ENCODE measurements at regions not wholly inside any gene's neighbourhood (a gene's known extent, or its start where the extent isn't known, plus 50 kb on each side); places are given as distances from the start of the nearest gene placed in this dataset.

DNA sequence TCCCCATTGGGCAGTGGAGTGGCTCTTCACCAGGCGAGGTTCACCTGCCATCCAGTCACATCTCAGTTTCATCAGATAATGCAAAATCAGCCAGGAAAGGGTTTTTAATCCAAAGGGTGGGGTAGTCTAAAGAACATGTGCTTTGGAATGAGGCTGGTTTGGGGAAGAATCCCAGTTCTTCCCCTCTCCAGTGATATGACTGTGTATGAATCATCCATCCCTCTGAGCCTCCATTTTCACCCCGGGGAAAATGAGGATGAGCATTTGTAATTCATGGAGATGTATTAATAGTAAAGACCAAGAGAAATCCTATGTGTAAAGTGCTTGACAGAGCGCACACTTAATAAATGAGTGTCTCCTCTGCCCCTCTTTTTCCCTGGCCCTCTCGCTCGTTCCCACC, 215.1 kb upstream of the FGGY start:
- DNase-seq (ENCODE audit: low read depth in 3 of 3): no peak

DNA sequence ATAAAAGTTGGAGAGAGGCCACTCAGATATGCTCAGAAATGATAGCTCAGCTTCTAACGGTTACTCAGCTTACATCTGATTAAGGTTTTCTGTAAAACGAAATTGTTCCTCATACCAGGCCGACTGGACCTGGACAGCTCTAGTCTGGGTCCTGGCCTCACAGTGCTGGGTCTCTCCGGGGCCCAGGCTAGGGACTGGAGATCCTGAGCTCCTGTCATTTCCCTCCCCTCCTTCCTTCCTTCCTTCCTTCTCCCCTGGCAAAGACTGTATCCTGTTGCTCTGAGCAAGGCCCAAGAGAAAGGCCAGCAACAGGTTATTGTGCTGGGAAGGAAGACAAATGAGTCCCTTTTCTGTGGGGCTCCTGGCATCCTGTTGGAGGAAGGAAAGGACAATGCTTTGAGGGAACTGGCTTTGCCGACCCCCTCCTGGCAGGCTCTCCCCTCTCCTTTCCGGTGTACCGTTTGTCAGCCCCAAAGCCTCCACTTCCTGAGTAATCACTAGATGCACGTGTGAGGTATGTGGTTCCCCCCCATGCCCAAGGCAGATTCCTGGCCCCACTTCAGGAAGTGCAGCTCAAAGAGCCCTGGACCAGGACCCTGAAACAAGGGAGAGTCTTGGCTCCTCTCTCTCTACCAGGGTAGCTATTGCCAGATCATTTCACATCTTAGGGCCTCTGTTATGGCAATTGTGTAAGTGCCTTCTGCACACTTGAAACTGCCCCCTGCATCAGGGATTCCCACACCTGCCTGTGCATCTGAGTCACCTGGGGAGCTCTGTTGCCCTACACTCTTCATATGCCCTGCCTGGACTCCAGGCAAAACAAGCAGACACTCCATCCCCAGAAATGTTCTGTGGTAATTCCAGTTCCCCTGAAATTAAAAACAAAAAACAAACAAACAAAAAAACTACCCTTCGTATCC, 212.7 kb upstream of the FGGY start:
- no peak for DNase-seq (ENCODE audit: low read depth in 3 of 3)

DNA sequence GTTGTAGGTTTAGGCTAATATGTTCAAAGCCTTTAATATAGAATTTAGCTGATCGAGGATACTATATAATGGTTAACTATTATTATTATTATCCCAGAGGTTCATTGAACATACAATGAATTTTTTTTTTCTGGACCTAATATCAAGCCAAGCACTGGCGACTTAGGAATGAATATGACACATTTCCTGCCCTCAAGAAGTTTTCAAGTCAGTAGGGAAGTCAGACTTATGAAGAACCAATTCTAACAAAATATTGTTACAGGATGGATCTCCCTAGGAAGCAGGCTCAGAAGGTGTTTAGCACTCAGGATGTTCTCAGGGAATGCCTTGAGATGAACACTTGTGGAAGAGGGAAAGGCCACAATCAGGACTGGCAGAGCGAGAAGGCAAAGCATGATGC, 211.8 kb upstream of the FGGY start:
- no peak for DNase-seq (ENCODE audit: low read depth in 3 of 3)

GRCh38 chr1:59089036-59089798, 207.7 kb upstream of the FGGY start:
- no peak for DNase-seq (ENCODE audit: low read depth in 3 of 3)

DNA sequence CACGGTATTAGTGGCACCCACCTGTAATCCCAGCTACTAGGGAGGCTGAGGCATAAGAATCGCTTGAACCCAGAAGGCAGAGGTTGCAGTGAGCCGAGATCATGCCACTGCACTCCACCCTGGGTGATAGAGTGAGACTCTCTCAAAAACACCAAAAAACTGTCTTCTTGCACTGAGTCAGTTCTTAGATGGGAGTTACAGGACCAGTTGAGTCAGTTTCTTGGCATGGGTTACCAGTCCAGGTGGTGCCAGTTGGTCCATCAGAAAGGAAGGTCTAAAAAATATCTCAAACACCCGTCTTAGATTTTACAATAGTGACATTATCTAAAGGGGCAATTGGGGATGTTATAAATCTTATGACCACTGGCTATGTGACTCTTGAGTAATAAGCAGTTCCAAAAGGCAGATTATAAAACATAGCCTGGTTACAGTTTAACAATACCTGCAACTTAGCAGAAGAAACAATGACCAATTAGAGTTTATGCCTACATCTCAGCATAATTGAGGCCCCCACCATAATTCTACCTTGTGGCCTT, 206.9 kb upstream of the FGGY start:
- no peak for DNase-seq (ENCODE audit: low read depth in 3 of 3)

- no peak for DNase-seq (ENCODE audit: low read depth in 3 of 3)
These were observed 204.8 kb upstream of the FGGY start for GRCh38 chr1:59092126-59092525.

DNA sequence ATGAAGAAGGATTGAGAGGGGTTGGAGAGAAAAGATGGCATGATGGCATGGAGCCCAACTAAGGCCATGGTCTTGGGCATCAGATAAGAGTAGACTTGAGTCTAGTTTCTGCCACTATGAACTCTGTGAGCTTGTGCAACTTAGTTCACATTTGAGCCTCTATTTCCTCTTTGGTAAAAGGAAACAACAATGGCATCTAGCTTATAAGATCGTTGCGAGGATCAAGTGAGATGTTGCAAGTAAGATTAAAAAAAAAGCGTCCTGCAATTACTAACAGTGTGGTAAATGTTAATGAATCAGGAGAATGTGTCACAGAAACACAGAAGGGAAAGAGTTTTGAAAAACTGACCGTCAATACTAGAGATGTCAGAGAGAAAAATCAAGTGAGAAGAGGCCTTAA, 202.9 kb upstream of the FGGY start:
- DNase-seq (ENCODE audit: low read depth in 3 of 3): no peak

GRCh38 chr1:59096501-59096900, 200.4 kb upstream of the FGGY start:
- DNase-seq (ENCODE audit: low read depth in 3 of 3): no peak

DNA sequence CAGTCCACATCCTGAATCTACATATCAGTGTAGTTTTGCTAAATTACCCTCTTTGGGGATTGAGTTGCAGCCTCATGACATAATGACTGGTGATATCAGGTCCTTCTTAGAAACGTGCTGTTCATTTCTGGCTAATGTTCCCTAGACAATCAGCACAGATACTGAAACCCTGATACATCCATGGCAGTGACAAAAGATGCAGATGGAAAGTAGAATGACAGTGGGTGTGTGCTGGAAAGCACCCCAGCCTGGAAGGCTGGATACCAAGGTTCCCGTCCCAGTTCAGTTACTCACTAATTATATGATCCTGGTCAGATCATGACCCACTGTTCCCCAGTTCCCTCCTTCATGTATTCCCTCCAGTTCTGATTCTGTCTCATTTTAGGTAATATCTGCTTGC, 198.2 kb upstream of the FGGY start:
- DNase-seq (ENCODE audit: low read depth in 3 of 3): no peak

DNA sequence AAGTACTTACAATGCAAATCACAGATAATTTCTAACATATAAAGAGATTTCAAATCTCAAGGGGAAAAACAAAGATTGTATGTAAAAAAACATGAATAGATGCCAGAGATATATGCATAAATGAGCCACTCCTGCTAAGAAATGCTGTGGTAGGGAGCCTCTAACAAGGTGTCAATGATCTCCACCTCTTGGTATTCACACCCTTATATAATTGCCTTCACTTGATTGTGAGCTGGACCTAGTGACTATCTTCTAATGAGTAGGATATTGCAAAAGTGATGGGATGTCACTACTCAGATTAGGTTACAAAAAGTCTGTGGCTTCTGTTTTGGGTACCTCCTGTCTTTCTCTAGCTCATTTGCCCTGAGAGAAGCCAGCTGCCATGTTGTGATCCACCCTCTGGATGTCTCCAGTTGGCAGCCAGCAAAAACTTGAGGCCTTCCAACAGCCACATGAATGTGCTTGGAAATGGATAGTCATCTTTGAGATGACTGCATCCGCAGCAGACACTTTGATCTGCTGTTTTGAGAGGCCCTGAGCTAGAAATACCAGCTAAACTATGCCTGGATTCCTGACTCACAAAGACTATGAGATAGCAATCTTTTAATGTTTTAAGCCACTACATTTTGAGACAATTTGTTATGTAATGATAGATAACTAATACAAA, 196.1 kb upstream of the FGGY start:
- DNase-seq (ENCODE audit: low read depth in 3 of 3): no peak

- DNase-seq (ENCODE audit: low read depth in 3 of 3): no peak
These were observed 195.4 kb upstream of the FGGY start for GRCh38 chr1:59101518-59101917.

- no peak for DNase-seq (ENCODE audit: low read depth in 3 of 3)
These were observed 193.4 kb upstream of the FGGY start for GRCh38 chr1:59103457-59103856.

DNA sequence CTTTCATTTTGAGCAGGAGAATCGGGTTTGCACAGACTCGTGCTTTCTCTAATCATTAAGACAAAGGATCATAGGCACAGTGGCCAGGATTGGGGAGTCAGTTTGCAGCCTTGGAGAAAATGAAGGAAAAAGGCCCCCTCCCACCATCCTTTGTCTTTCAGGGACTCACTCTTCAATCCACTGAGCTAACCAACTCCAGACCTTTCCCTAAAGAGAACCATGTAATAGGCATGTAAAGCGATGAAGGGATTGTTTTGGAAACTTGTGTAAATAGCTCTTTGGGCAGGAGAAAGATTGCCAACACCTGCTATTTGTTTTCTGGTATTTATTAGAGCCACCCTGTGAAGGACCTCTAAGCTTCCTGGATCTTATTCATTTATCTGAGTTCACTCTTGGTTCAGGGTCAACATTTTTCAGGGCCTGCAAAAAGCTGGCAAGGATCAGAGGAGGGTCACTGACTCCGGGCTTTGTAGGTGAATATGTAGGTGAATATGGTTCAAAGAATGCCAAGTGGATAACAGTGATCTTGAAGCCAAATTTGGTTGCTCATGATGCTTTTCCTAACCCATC, 192.6 kb upstream of the FGGY start:
- DNase-seq (ENCODE audit: low read depth in 3 of 3): no peak

DNA sequence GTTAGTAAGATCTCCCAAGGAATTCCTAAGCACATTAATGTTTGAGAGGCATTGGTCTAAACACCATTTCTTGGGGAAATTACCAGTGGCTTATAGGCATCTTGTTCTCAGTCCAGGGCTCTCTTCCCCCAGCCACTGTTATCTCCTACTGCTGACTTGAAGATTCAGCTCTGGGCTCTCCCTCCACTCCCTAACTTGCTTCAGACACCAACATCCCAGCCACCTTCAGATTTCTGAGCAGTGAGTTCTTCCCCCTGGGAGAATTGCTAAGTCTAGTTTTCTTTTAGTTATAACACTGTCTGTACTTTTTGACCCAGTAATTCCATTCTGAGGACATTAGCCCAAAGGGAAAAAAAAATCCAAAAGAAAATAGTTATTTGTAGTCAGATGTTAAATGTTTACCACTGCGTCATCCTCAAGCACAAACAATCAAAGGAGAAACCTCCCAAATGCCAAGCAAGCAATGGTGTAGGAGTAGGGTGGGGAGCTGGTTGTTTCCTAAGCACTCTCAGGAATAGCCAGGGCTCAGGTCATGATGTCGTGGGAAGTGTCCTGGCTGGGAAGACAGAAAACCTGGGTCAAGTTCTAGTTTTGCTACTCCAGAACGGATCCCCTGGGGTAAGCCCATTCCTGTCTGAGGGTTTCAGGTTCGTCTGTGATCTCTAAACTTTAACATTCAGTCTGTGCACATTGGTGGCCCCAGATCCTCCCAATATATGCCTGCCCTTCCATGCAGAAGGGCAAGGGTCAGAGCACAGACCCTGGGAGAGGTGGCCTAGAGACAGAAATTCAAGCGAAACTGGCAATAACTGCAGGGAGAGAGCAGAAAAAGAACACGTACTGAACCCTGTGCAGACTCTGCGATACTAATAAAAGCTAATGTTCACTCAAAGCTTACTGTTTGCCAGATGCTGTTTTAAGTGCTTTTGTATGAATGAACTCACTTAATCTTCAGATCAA, 191.1 kb upstream of the FGGY start:
- DNase-seq (ENCODE audit: low read depth in 3 of 3): no peak

- no peak for DNase-seq (ENCODE audit: low read depth in 3 of 3)
These were observed 189.4 kb upstream of the FGGY start for GRCh38 chr1:59107516-59107915.

DNA sequence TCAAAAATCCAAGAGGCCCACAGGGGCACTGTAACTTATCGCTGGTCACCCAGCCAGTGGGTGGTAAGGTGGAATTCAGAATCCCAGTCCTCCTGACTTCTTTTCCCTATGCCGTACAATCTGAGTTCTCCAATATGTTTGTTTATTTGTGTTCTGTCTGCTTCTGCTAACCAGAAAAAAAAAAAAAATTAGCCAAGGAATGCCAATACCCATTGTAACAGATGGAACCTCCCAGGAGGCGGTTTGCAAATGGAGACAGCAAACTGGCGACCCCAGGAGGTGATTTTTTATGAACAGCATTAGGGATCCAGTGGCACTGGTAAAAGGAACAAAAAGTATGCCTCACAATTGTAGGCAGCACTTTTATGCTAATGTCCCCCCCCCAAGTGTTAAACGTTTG, 189.0 kb upstream of the FGGY start:
- no peak for DNase-seq (ENCODE audit: low read depth in 3 of 3)

DNA sequence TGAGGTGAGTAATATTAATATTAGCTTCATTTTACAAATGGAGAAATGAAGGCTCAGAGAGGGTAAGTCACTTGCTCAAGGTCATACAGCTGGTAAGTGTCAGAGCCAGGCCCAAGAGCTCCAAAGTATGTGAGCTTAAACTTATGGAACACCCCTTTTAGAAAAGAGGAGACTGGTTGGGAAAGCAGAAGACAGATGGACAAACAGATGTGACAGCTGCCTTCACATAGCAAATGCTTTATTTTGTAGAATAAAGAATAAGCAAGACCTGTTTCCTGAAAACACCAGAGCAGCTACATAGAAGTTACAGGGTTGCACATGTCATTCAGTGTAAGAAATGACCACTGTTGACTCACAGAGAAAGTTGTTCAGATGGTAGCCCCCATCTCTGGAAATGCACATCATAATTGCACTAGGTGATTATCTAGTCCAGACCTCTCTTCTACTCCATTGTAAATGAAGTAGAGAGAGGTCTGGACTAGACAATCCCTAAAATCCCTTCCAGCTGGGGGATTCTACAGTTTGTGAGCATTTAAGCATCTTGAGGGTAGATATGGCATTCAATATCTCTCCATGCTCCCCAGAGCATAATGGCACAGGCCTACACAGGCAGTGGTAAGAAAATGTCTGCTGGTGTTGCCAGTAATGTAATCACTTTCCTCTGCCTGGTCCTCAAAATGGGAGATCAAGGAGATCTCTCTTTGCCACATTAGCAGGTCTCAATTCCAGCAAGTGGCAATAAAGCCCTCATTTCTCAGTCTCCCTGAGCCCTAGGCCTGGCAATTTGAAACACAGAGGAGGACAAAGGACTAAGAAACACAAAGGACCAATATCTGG, 188.2 kb upstream of the FGGY start:
- DNase-seq (ENCODE audit: low read depth in 3 of 3): no peak

- no peak for DNase-seq (ENCODE audit: low read depth in 3 of 3)
These were observed 186.6 kb upstream of the FGGY start for GRCh38 chr1:59110271-59110670.

DNA sequence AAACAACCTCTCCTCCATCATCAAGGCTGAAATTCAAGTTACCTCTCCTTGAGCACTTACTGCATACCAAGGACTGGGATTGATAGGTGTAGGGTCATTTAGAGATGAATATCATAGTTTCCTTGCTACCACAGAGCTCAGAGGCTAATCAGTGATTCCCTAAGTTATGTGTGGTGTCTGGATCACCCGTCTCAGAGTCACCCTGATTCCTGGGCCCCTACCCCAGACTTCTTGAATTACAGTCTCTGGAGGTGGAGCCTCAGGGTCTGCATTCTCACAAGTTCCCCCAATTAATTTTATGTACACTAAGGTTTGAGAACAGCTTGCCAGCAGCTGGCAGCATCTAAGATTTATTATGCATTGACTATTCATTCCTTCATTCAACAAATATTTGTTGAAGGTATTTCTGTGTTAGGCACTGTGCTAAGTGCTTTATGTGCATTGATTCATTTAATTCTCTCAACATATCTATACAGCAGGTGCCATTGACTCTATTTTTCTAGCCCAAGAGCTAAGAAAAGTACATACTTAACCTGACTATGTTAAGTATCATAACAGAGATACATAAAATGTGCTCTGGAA, 182.9 kb upstream of the FGGY start:
- DNase-seq (ENCODE audit: low read depth in 3 of 3): no peak

DNA sequence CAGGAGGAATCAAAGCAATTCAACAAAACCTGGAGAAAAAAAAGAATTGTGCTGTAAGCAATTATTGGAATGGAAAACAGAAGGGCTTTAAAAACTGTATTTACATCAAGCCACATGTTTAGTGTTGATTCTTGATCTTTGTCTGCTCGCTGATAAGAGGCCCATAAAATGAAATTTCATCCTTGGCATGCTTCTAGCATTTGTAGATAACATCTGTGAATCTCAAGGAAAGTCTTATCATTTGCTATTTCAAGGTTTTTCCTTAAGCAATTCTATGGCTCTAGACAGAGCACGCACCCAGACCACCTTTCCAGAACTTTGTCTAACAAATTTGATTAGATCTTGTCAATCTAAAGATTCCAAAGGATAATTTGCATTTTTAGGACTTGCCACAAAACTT, 181.0 kb upstream of the FGGY start:
- no peak for DNase-seq (ENCODE audit: low read depth in 3 of 3)
